OCI-LY1 (cell line): ENCODE measurements at regions not wholly inside any gene's neighbourhood (a gene's known extent, or its start where the extent isn't known, plus 50 kb on each side); places are given as distances from the start of the nearest gene placed in this dataset.

ENCODE experiments used
- H2AFZ ChIP-seq: fragments of 200-600 bp; sonication (generic), shearing (Covaris generic); 2 replicates; pipeline ENCODE4 v1.6.0; 2014; ENCODE audit warnings: antibody characterized with exemption, mild to moderate bottlenecking, low read length
- H3F3A ChIP-seq: fragments of 200-600 bp; sonication (generic), shearing (Covaris generic); 2 replicates; pipeline ENCODE4 v1.6.0; 2014; ENCODE audit warnings: mild to moderate bottlenecking, antibody characterized with exemption, low read length, moderate library complexity; ENCODE audit not compliant: insufficient read depth
- H3K27ac ChIP-seq: fragments of 200-600 bp; sonication (generic); 2 replicates; pipeline ENCODE4 v1.5.1; 2014; ENCODE audit warnings: low read length, mixed run types, mild to moderate bottlenecking, low read depth; ENCODE audit not compliant: poor library complexity, severe bottlenecking
- H3K27me3 ChIP-seq: fragments of 200-600 bp; sonication (generic); 2 replicates; pipeline ENCODE4 v1.6.0; 2014; ENCODE audit warnings: antibody characterized with exemption, mild to moderate bottlenecking, low read length, moderate library complexity; ENCODE audit not compliant: insufficient read depth
- H3K36me3 ChIP-seq: fragments of 200-600 bp; sonication (generic); 2 replicates; pipeline ENCODE4 v1.6.1; 2014; ENCODE audit warnings: mild to moderate bottlenecking, antibody characterized with exemption, low read length, moderate library complexity, mixed read lengths; ENCODE audit not compliant: insufficient read depth
- H3K4me1 ChIP-seq: fragments of 200-600 bp; sonication (generic); 2 replicates; pipeline ENCODE4 v1.5.1; 2014; ENCODE audit warnings: mild to moderate bottlenecking, low read length, moderate library complexity; ENCODE audit not compliant: insufficient read depth, severe bottlenecking
- H3K4me2 ChIP-seq: fragments of 200-600 bp; sonication (generic), shearing (Covaris generic); 2 replicates; pipeline ENCODE4 v1.6.1; 2014; ENCODE audit warnings: low read length
- H3K4me3 ChIP-seq: fragments of 200-600 bp; sonication (generic); 2 replicates; pipeline ENCODE4 v1.5.1; 2014; ENCODE audit warnings: low read length, low read depth, mild to moderate bottlenecking, mixed read lengths; ENCODE audit not compliant: poor library complexity, severe bottlenecking
- H3K79me2 ChIP-seq: fragments of 200-600 bp; shearing (Covaris generic); 2 replicates; pipeline ENCODE4 v1.6.1; 2016; ENCODE audit warnings: mixed run types, low read length, mixed read lengths; ENCODE audit not compliant: insufficient read depth
- H3K9ac ChIP-seq: fragments of 200-600 bp; sonication (generic), shearing (Covaris generic); 2 replicates; pipeline ENCODE4 v1.6.1; 2014; ENCODE audit warnings: mild to moderate bottlenecking, low read length, mixed read lengths
- H3K9me2 ChIP-seq: fragments of 200-600 bp; sonication (generic), shearing (Covaris generic); 2 replicates; pipeline ENCODE4 v1.6.1; 2014; ENCODE audit warnings: low read depth, mild to moderate bottlenecking, low read length, mixed read lengths
- H3K9me3 ChIP-seq: fragments of 200-600 bp; shearing (Covaris generic); 2 replicates; pipeline ENCODE4 v1.6.1; 2014; ENCODE audit warnings: low read length, mixed read lengths
- H4K20me1 ChIP-seq: fragments of 200-600 bp; sonication (generic), shearing (Covaris generic); 2 replicates; pipeline ENCODE4 v1.6.0; 2016; ENCODE audit warnings: mild to moderate bottlenecking, low read length; ENCODE audit not compliant: insufficient read depth
- CTCF ChIP-seq: fragments of 200-600 bp; sonication (generic), shearing (Covaris generic); IDR thresholded peaks from 2 replicates; pipeline ENCODE4 v1.5.1; 2017; ENCODE audit warnings: mild to moderate bottlenecking, antibody characterized with exemption, low read length, moderate library complexity, mixed read lengths
- EZH2 ChIP-seq: fragments of 200-600 bp; sonication (generic), shearing (Covaris generic); IDR thresholded peaks from 2 replicates; pipeline ENCODE4 v1.8.0; 2017; ENCODE audit warnings: borderline replicate concordance, mixed run types, mild to moderate bottlenecking, antibody characterized with exemption, low read length, moderate library complexity, mixed read lengths

- TF ChIP-seq EZH2 (no peak), CTCF (no peak)
- Histone ChIP-seq H3K9me2 (no peaks in the 10 kb centered on the region), H3K9me3 (no peaks in the 10 kb centered on the region), H4K20me1 (no peaks in the 10 kb centered on the region), H2AFZ (no peak overlapping the region), H3K4me3 (no peak overlapping the region), H3K27ac (no peak overlapping the region), H3K36me3 (no peaks in the 10 kb centered on the region), H3F3A (no peaks in the 10 kb centered on the region), H3K27me3 (no peaks in the 10 kb centered on the region), H3K9ac (no peak overlapping the region), H3K4me1 (no peaks in the 10 kb centered on the region), H3K4me2 (no peak overlapping the region), H3K79me2 (no peaks in the 10 kb centered on the region)
These were observed 280.6 kb downstream of the SATB1 start for GRCh38 chr3:18144571-18144970.

DNA sequence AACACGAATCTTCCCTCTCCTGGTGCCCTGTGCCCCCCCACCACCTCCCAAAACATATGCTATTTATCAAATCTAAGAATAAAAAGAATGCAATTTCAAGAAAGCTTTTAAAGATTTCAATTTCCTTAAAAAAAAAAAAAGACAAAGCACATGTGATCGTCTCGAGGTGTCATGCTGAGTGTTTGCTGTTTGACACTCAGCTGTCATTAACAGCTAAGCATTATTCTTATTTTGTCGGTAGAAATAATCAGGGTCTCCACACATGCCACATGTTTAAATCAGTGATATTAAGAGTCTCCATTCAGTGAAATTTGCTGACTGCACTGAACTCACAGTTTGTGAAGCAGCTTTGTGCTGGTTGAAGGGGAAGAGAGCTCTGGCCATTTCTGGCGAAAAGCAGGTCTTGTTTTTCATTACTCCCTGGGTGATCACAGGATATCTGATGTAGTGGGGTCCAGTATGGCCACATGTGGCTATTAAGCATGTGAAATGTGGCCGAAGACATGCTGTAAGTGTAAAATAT lies 281.8 kb downstream of the SATB1 start:
- Histone ChIP-seq H3K4me3 (no peak overlapping the region), H3F3A (no peaks in the 10 kb centered on the region), H3K9ac (no peak overlapping the region), H3K79me2 (no peaks in the 10 kb centered on the region), H3K4me2 (no peak overlapping the region), H3K4me1 (no peaks in the 10 kb centered on the region), H3K9me2 (no peaks in the 10 kb centered on the region), H2AFZ (no peak overlapping the region), H3K9me3 (no peaks in the 10 kb centered on the region), H3K27ac (no peak overlapping the region), H4K20me1 (no peaks in the 10 kb centered on the region), H3K27me3 (no peaks in the 10 kb centered on the region), H3K36me3 (no peaks in the 10 kb centered on the region)
- TF ChIP-seq CTCF (no peak), EZH2 (no peak)

DNA sequence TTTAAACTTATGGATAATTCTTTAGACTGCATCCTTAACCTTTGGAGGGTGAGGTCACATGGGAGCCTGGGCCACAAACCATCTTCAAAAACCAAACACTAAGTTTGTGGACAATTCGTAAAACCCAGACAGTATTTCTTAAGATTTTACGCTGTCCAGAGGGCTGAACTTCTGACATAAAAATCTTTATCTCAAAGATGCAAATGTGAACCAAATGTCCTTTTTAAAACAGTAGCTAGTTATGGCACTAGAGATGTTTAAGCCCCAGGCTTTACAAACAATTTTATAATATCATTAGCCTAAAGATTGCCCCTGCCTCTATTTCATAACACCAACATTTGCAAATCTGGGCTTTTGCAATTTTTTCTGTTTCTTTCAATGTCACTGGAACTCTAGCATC lies 287.2 kb downstream of the SATB1 start:
- Histone ChIP-seq H3K9me2 (no peaks in the 10 kb centered on the region), H3K36me3 (no peaks in the 10 kb centered on the region), H3K4me2 (no peak overlapping the region), H3K4me3 (no peak overlapping the region), H3K4me1 (no peaks in the 10 kb centered on the region), H4K20me1 (no peaks in the 10 kb centered on the region), H3F3A (no peaks in the 10 kb centered on the region), H3K9me3 (no peaks in the 10 kb centered on the region), H3K27me3 (no peaks in the 10 kb centered on the region), H2AFZ (no peak overlapping the region), H3K27ac (no peak overlapping the region), H3K9ac (no peak overlapping the region), H3K79me2 (no peaks in the 10 kb centered on the region)
- TF ChIP-seq EZH2, result no peak
- no peak for TF ChIP-seq CTCF
